Iris pigment epithelial cell (primary cell): ENCODE measurements at regions not wholly inside any gene's neighbourhood (a gene's known extent, or its start where the extent isn't known, plus 50 kb on each side); places are given as distances from the start of the nearest gene placed in this dataset.

ENCODE experiments used
- DNase-seq: peaks from one replicate; pipeline ENCODE4 v3.0.0-alpha.2; 2011; ENCODE audit warnings: low read depth

- no peak for DNase-seq
Observed at GRCh38 chr5:69033690-69034089, 60.1 kb upstream of the SLC30A5 start.

GRCh38 chr5:69034898-69035297 is 58.9 kb upstream of the SLC30A5 start:
- no peak for DNase-seq

- DNase-seq = no peak
Observed at GRCh38 chr5:69035665-69036064, 58.1 kb upstream of the SLC30A5 start.

GRCh38 chr5:69038539-69038938 is 55.3 kb upstream of the SLC30A5 start:
- DNase-seq = no peak

GRCh38 chr5:69039829-69040228 is 54.0 kb upstream of the SLC30A5 start:
- no peak for DNase-seq

GRCh38 chr5:69042500-69042899 is 51.3 kb upstream of the SLC30A5 start:
- DNase-seq = no peak

- DNase-seq = peak; percentile 94
Observed at GRCh38 chr5:69042915-69043654, 50.7 kb upstream of the SLC30A5 start.

GRCh38 chr5:69043655-69043996 is 50.2 kb upstream of the SLC30A5 start:
- DNase-seq = no peak
